IPS DF 6.9 (cell line): ENCODE measurements at regions not wholly inside any gene's neighbourhood (a gene's known extent, or its start where the extent isn't known, plus 50 kb on each side); places are given as distances from the start of the nearest gene placed in this dataset.

Source experiments
- DNase-seq: peaks from one replicate; pipeline ENCODE4 v3.0.0-alpha.2; 2013; ENCODE audit warnings: low read depth, low spot score
- H3K27ac ChIP-seq: one replicate; pipeline ENCODE4 v1.5.1; 2013; ENCODE audit warnings: low read length, control low read depth
- H3K27me3 ChIP-seq: 2 replicates; pipeline ENCODE4 v1.6.1; 2013; ENCODE audit warnings: mild to moderate bottlenecking, low read length; ENCODE audit not compliant: control insufficient read depth, insufficient read depth
- H3K36me3 ChIP-seq: 2 replicates; pipeline ENCODE4 v1.6.1; 2013; ENCODE audit warnings: low read length; ENCODE audit not compliant: control insufficient read depth, insufficient read depth
- H3K4me1 ChIP-seq: 2 replicates; pipeline ENCODE4 v1.6.1; 2013; ENCODE audit warnings: low read length; ENCODE audit not compliant: control insufficient read depth, insufficient read depth
- H3K4me3 ChIP-seq: 2 replicates; pipeline ENCODE4 v1.5.1; 2013; ENCODE audit warnings: mild to moderate bottlenecking, low read length
- H3K9me3 ChIP-seq: 2 replicates; pipeline ENCODE4 v1.6.1; 2013; ENCODE audit warnings: low read length, inconsistent platforms; ENCODE audit not compliant: control insufficient read depth, insufficient read depth
- WGBS: extraction: QIAGEN DNeasy Blood & Tissue Kit; methylation state at CpG from one replicate; pipeline ENCODE4 v1.1.7; 2013; ENCODE audit warnings: mixed read lengths, missing lambda C conversion rate; ENCODE audit not compliant: insufficient read length, insufficient coverage; 5-methylcytosine and 5-hydroxymethylcytosine counted together

- H3K4me3 ChIP-seq = no peak overlapping the region
- no peak overlapping the region for H3K27ac ChIP-seq
- no peaks in the 10 kb centered on the region for H3K27me3 ChIP-seq
- WGBS = no CpG with 5 or more reads among the region's 3 CpGs
- no peaks in the 10 kb centered on the region for H3K4me1 ChIP-seq
- no peaks in the 10 kb centered on the region for H3K36me3 ChIP-seq
- H3K9me3 ChIP-seq = peaks cover 9% of the 10 kb centered on the region
- no peak for DNase-seq
Observed at GRCh38 chr3:481680-482079, 285.1 kb downstream of the CHL1 start.

GRCh38 chr3:482479-482878 lies 285.9 kb downstream of the CHL1 start:
- no peak overlapping the region for H3K27ac ChIP-seq
- no peak overlapping the region for H3K4me3 ChIP-seq
- no peaks in the 10 kb centered on the region for H3K4me1 ChIP-seq
- no peaks in the 10 kb centered on the region for H3K27me3 ChIP-seq
- WGBS = no CpG with 5 or more reads among the region's 32 CpGs
- peaks cover 9% of the 10 kb centered on the region for H3K9me3 ChIP-seq
- no peaks in the 10 kb centered on the region for H3K36me3 ChIP-seq
- DNase-seq = no peak

GRCh38 chr3:484341-484740 lies 287.8 kb downstream of the CHL1 start:
- DNase-seq = no peak
- no peaks in the 10 kb centered on the region for H3K27me3 ChIP-seq
- no peak overlapping the region for H3K4me3 ChIP-seq
- H3K9me3 ChIP-seq = peaks cover 8% of the 10 kb centered on the region
- H3K27ac ChIP-seq = no peak overlapping the region
- no peaks in the 10 kb centered on the region for H3K36me3 ChIP-seq
- WGBS = no CpG with 5 or more reads among the region's 2 CpGs
- no peaks in the 10 kb centered on the region for H3K4me1 ChIP-seq

GRCh38 chr3:487614-488013 lies 291.1 kb downstream of the CHL1 start:
- H3K27ac ChIP-seq = no peak overlapping the region
- no peak for DNase-seq
- WGBS = no CpG with 5 or more reads among the region's 2 CpGs

GRCh38 chr3:492586-493316 lies 296.2 kb downstream of the CHL1 start:
- no CpG with 5 or more reads among the region's 3 CpGs for WGBS

More at GRCh38 chr3:487614-488013, 291.1 kb downstream of the CHL1 start:
- Histone ChIP-seq H3K9me3 (peaks cover 9% of the 10 kb centered on the region), H3K4me1 (no peaks in the 10 kb centered on the region), H3K36me3 (no peaks in the 10 kb centered on the region), H3K4me3 (no peak overlapping the region), H3K27me3 (no peaks in the 10 kb centered on the region)

GRCh38 chr3:494190-494589 lies 297.6 kb downstream of the CHL1 start:
- no peaks in the 10 kb centered on the region for H3K27me3 ChIP-seq
- no peaks in the 10 kb centered on the region for H3K4me1 ChIP-seq
- no peak for DNase-seq
- WGBS = 100% methylated on average over 3 of the region's 4 CpGs
- H3K9me3 ChIP-seq = peaks cover 9% of the 10 kb centered on the region
- H3K4me3 ChIP-seq = no peak overlapping the region
- no peak overlapping the region for H3K27ac ChIP-seq
- H3K36me3 ChIP-seq = no peaks in the 10 kb centered on the region

More at GRCh38 chr3:492586-493316, 296.2 kb downstream of the CHL1 start:
- DNase-seq = no peak
- Histone ChIP-seq H3K27ac (no peak overlapping the region), H3K27me3 (no peaks in the 10 kb centered on the region), H3K4me1 (no peaks in the 10 kb centered on the region), H3K9me3 (peaks cover 9% of the 10 kb centered on the region), H3K36me3 (no peaks in the 10 kb centered on the region), H3K4me3 (no peak overlapping the region)

GRCh38 chr3:498487-498886 lies 301.9 kb downstream of the CHL1 start:
- peaks cover 7% of the 10 kb centered on the region for H3K9me3 ChIP-seq
- DNase-seq = no peak
- H3K36me3 ChIP-seq = no peaks in the 10 kb centered on the region
- no peaks in the 10 kb centered on the region for H3K4me1 ChIP-seq
- no peaks in the 10 kb centered on the region for H3K27me3 ChIP-seq
- H3K27ac ChIP-seq = no peak overlapping the region
- H3K4me3 ChIP-seq = no peak overlapping the region

GRCh38 chr3:499001-499761 lies 302.6 kb downstream of the CHL1 start:
- peaks cover 7% of the 10 kb centered on the region for H3K9me3 ChIP-seq
- no peaks in the 10 kb centered on the region for H3K36me3 ChIP-seq
- H3K27ac ChIP-seq = no peak overlapping the region
- H3K4me1 ChIP-seq = no peaks in the 10 kb centered on the region
- no CpG with 5 or more reads among the region's 11 CpGs for WGBS
- DNase-seq = no peak
- no peak overlapping the region for H3K4me3 ChIP-seq
- no peaks in the 10 kb centered on the region for H3K27me3 ChIP-seq

- WGBS = no CpG with 5 or more reads among the region's 2 CpGs
- peaks cover 4% of the 10 kb centered on the region for H3K9me3 ChIP-seq
Observed at GRCh38 chr3:502486-502885, 305.9 kb downstream of the CHL1 start.

GRCh38 chr3:513301-513700 lies 316.7 kb downstream of the CHL1 start:
- H3K27me3 ChIP-seq = no peaks in the 10 kb centered on the region
- no peak for DNase-seq
- no peaks in the 10 kb centered on the region; the same call in 1 of the 2 replicates for H3K9me3 ChIP-seq
- no peaks in the 10 kb centered on the region for H3K36me3 ChIP-seq
- no peaks in the 10 kb centered on the region for H3K4me1 ChIP-seq
- H3K27ac ChIP-seq = no peak overlapping the region
- WGBS = no CpG with 5 or more reads among the region's 2 CpGs
- no peak overlapping the region for H3K4me3 ChIP-seq

More at GRCh38 chr3:502486-502885, 305.9 kb downstream of the CHL1 start:
- Histone ChIP-seq H3K27me3 (no peaks in the 10 kb centered on the region), H3K27ac (no peak overlapping the region), H3K4me1 (no peaks in the 10 kb centered on the region), H3K4me3 (no peak overlapping the region), H3K36me3 (no peaks in the 10 kb centered on the region)
- DNase-seq = no peak
